ENCODE measurements at regions not wholly inside any gene's neighbourhood (a gene's known extent, or its start where the extent isn't known, plus 50 kb on each side); places are given as distances from the start of the nearest gene placed in this dataset.

DNA sequence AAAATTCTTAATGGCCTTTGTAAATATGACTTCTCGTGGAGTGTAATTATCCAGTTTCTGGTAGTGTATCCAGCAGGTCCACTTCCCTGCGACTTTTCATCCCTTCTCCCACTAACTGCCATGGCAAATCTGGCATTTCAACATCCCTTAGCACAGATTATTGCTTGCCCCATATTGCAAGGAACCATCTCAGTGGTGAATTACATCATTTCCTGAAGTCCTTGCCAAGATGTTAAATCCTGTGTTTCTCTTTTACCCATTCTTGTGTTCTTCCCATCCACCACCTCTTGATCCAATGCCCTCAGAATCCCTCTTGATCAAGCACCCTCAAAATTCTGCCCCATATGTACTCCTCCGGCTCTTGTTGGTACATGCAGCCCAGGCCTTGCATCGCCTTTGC, 88.1 kb upstream of the ZNF81 start:
- Histone ChIP-seq H3K4me2 (ENCODE audit: low read length) (no peak overlapping the region), H3K4me3 (ENCODE audit: low read length) (no peak overlapping the region), H3K79me2 (ENCODE audit: low read length) (no peaks in the 10 kb centered on the region), H3K27me3 (ENCODE audit: low read length) (peaks cover 4% of the 10 kb centered on the region; the same call in 1 of the 2 replicates), H3K9ac (ENCODE audit: low read length) (no peak overlapping the region), H3K4me1 (ENCODE audit: insufficient read depth, low read length) (no peaks in the 10 kb centered on the region), H3K36me3 (ENCODE audit: low read depth, low read length) (no peaks in the 10 kb centered on the region), H3K9me3 (ENCODE audit: low read length) (no peaks in the 10 kb centered on the region), H2AFZ (ENCODE audit: low read length) (no peak overlapping the region), H3K9me2 (replicated peaks; ENCODE audit: low read length) (no peaks in the 10 kb centered on the region), H3F3A (ENCODE audit: low read length, unreplicated experiment) (no peaks in the 10 kb centered on the region), H3K27ac (ENCODE audit: low read length) (no peak overlapping the region), H4K20me1 (ENCODE audit: low read length) (no peaks in the 10 kb centered on the region)
- intact Hi-C loops (cut with micrococcal nuclease): no loop called here
- DNase-seq: no peak
- ChIA-PET CTCF (no interaction called here), POLR2A (ENCODE audit: unreplicated experiment) (no interaction called here)
- TF ChIP-seq EZH2phosphoT487 (IDR thresholded peaks at IDR 0.05; ENCODE audit: borderline replicate concordance, low read length): no peak
- BruUV-seq (replicated peaks): no TSS peak
- no peak for ATAC-seq

DNA sequence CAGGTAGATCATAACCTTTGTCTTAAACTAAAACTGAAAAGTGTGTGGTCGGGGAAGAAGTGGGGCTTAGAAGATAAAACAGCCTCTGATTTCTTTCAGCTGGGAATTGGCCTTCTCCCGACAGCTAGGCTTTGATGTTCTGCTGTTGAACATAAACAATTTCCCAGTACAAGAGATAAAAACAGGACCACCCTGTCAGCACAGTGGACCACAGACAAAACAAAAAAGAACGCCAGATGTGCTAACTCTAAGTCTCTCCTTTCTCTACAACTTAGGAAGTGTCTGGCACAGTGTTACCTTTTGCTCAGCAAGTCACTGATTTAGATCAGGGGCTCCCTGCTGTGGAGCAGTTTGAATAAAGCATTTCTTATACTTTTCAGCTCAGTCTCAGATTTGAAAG, 87.5 kb upstream of the UXT start:
- no peaks in the 10 kb centered on the region for H3K4me1 ChIP-seq (ENCODE audit: insufficient read depth, low read length)
- H3K9me2 ChIP-seq (replicated peaks; ENCODE audit: low read length): no peaks in the 10 kb centered on the region
- H3K27me3 ChIP-seq (ENCODE audit: low read length): peaks cover 4% of the 10 kb centered on the region; the same call in 1 of the 2 replicates
- H3F3A ChIP-seq (ENCODE audit: low read length, unreplicated experiment): no peaks in the 10 kb centered on the region
- no peaks in the 10 kb centered on the region for H3K9me3 ChIP-seq (ENCODE audit: low read length)
- intact Hi-C loops (cut with micrococcal nuclease): no loop called here
- CTCF ChIA-PET: no interaction called here
- no peaks in the 10 kb centered on the region for H3K79me2 ChIP-seq (ENCODE audit: low read length)
- TF ChIP-seq EZH2phosphoT487 (IDR thresholded peaks at IDR 0.05; ENCODE audit: borderline replicate concordance, low read length): no peak
- TF ChIP-seq CTCF (conservative IDR thresholded peaks at IDR 0.05; ENCODE audit: low read depth, low read length): no peak
- no peak for TF ChIP-seq EZH2 (IDR thresholded peaks at IDR 0.05; ENCODE audit: low read length, unreplicated experiment)
- POLR2A ChIA-PET (ENCODE audit: unreplicated experiment): no interaction called here
- no TSS peak for BruUV-seq (replicated peaks)
- H4K20me1 ChIP-seq (ENCODE audit: low read length): no peaks in the 10 kb centered on the region
- H3K4me2 ChIP-seq (ENCODE audit: low read length): no peak overlapping the region
- H3K9ac ChIP-seq (ENCODE audit: low read length): no peak overlapping the region
- H2AFZ ChIP-seq (ENCODE audit: low read length): no peak overlapping the region
- H3K36me3 ChIP-seq (ENCODE audit: low read depth, low read length): no peaks in the 10 kb centered on the region
- ATAC-seq (no peak), DNase-seq (no peak)
- H3K4me3 ChIP-seq (ENCODE audit: low read length): no peak overlapping the region
- H3K27ac ChIP-seq (ENCODE audit: low read length): no peak overlapping the region

DNA sequence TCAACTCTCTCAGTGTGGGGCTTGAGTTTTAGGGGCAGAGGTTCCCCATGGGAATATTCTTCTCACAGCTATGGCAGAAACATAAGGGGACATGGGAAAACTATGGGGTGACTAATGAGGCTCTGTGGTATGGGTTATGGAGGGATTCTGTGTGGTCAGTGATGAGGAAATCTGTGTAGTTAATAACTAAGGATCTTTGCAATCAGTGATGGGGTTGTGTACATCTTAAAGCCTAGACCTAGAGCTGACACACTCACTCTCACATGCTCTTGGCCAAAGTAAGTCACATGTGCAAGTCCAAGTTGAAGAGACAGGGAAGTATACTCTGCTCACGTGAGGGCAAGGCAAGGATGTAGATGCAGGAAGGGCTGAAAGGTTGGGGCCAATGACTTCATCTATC, 86.4 kb upstream of the UXT start:
- Histone ChIP-seq H3K36me3 (ENCODE audit: low read depth, low read length) (no peaks in the 10 kb centered on the region), H3F3A (ENCODE audit: low read length, unreplicated experiment) (no peaks in the 10 kb centered on the region), H3K4me2 (ENCODE audit: low read length) (no peak overlapping the region), H3K9me3 (ENCODE audit: low read length) (no peaks in the 10 kb centered on the region), H4K20me1 (ENCODE audit: low read length) (no peaks in the 10 kb centered on the region), H3K27me3 (ENCODE audit: low read length) (peaks cover 4% of the 10 kb centered on the region; the same call in 1 of the 2 replicates), H3K9me2 (replicated peaks; ENCODE audit: low read length) (no peaks in the 10 kb centered on the region), H3K4me1 (ENCODE audit: insufficient read depth, low read length) (no peaks in the 10 kb centered on the region), H3K79me2 (ENCODE audit: low read length) (no peaks in the 10 kb centered on the region), H3K27ac (ENCODE audit: low read length) (no peak overlapping the region), H2AFZ (ENCODE audit: low read length) (no peak overlapping the region), H3K4me3 (ENCODE audit: low read length) (no peak overlapping the region), H3K9ac (ENCODE audit: low read length) (no peak overlapping the region)
- intact Hi-C loops (cut with micrococcal nuclease): no loop called here
- BruUV-seq (replicated peaks): no TSS peak
- POLR2A ChIA-PET (ENCODE audit: unreplicated experiment): no interaction called here
- ATAC-seq (no peak), DNase-seq (no peak)
- TF ChIP-seq EZH2 (IDR thresholded peaks at IDR 0.05; ENCODE audit: low read length, unreplicated experiment) (no peak), CTCF (conservative IDR thresholded peaks at IDR 0.05; ENCODE audit: low read depth, low read length) (no peak), EZH2phosphoT487 (IDR thresholded peaks at IDR 0.05; ENCODE audit: borderline replicate concordance, low read length) (no peak)
- CTCF ChIA-PET: no interaction called here

Data from PC-3 (cell line).